ENCODE measurements at regions not wholly inside any gene's neighbourhood (a gene's known extent, or its start where the extent isn't known, plus 50 kb on each side); places are given as distances from the start of the nearest gene placed in this dataset.

DNA sequence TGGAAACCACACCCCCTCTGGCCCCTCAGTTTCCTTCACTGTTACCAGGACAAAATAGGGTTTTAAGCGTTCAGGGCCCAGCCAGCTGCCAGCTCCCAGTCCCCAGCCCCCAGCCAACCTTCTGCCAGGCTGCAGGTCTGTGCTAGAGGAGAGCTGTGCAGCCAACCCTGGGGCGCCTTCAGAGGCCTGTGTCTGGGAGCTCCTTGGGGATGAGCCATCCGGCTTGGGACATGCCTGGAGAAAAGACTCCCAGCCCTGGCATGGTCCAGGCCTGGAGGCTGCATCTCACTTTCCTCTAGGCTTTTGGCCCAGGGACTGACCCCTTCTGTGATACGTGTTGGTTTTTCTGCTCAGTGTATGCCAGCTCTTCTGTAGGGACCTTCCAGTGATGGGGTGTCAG is 487.6 kb upstream of the MGMT start:
- H3K27ac ChIP-seq (ENCODE audit: extremely low read length, insufficient read depth, low read length): no peak overlapping the region
- H3K9ac ChIP-seq (ENCODE audit: insufficient read depth, low read depth, low read length): no peak overlapping the region
- ATAC-seq (no peak), FAIRE-seq (no peak), DNase-seq (ENCODE audit: low spot score) (no peak)
- TF ChIP-seq ZBTB7B (CRISPR knock-in tag; IDR thresholded peaks at IDR 0.05) (no peak), ZFP82 (CRISPR knock-in tag; IDR thresholded peaks at IDR 0.05; ENCODE audit: borderline replicate concordance) (no peak), ZNF101 (CRISPR knock-in tag; IDR thresholded peaks at IDR 0.05; ENCODE audit: borderline replicate concordance, low read depth) (no peak), ZNF747 (CRISPR knock-in tag; IDR thresholded peaks at IDR 0.05; ENCODE audit: borderline replicate concordance) (no peak), JUND (CRISPR knock-in tag; IDR thresholded peaks at IDR 0.05) (no peak), ZNF12 (CRISPR knock-in tag; IDR thresholded peaks at IDR 0.05) (no peak), ZNF558 (CRISPR knock-in tag; IDR thresholded peaks at IDR 0.05; ENCODE audit: borderline replicate concordance) (no peak), CHD2 (IDR thresholded peaks at IDR 0.05; ENCODE audit: low read depth, low read length) (no peak), HNRNPK (IDR thresholded peaks at IDR 0.05; ENCODE audit: low read depth, low read length, poor library complexity, severe bottlenecking) (no peak), POLR2AphosphoS2 (IDR thresholded peaks at IDR 0.05; ENCODE audit: low read depth, low read length) (no peak), PLRG1 (conservative IDR thresholded peaks at IDR 0.05) (no peak)
- TF ChIP-seq, protein P1, sequence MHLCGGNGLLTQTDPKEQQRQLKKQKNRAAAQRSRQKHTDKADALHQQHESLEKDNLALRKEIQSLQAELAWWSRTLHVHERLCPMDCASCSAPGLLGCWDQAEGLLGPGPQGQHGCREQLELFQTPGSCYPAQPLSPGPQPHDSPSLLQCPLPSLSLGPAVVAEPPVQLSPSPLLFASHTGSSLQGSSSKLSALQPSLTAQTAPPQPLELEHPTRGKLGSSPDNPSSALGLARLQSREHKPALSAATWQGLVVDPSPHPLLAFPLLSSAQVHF (CRISPR knock-in tag; IDR thresholded peaks at IDR 0.05): no peak
- TF ChIP-seq, protein P2, sequence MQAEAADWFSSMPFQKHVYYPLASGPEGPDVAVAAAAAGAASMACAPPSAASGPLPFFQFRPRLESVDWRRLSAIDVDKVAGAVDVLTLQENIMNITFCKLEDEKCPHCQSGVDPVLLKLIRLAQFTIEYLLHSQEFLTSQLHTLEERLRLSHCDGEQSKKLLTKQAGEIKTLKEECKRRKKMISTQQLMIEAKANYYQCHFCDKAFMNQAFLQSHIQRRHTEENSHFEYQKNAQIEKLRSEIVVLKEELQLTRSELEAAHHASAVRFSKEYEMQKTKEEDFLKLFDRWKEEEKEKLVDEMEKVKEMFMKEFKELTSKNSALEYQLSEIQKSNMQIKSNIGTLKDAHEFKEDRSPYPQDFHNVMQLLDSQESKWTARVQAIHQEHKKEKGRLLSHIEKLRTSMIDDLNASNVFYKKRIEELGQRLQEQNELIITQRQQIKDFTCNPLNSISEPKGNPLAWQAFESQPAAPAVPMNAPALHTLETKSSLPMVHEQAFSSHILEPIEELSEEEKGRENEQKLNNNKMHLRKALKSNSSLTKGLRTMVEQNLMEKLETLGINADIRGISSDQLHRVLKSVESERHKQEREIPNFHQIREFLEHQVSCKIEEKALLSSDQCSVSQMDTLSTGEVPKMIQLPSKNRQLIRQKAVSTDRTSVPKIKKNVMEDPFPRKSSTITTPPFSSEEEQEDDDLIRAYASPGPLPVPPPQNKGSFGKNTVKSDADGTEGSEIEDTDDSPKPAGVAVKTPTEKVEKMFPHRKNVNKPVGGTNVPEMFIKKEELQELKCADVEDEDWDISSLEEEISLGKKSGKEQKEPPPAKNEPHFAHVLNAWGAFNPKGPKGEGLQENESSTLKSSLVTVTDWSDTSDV (CRISPR knock-in tag; IDR thresholded peaks at IDR 0.05): no peak
- TF ChIP-seq, protein P3, sequence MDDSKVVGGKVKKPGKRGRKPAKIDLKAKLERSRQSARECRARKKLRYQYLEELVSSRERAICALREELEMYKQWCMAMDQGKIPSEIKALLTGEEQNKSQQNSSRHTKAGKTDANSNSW (CRISPR knock-in tag; IDR thresholded peaks at IDR 0.05; ENCODE audit: borderline replicate concordance): no peak
- TF ChIP-seq, protein P4, sequence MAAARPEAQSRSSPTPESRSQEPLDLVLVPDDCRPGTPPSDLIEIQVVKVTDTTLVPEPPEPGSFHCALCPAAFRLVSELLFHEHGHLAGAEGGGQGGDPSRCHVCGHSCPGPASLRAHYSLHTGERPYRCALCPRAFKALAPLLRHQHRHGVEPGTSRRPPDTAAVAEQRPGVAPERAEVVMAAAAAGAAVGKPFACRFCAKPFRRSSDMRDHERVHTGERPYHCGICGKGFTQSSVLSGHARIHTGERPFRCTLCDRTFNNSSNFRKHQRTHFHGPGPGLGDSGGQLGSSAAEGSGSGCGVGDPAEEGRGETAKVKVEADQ (CRISPR knock-in tag; IDR thresholded peaks at IDR 0.05; ENCODE audit: borderline replicate concordance): no peak
- 0% methylated on average over 3 of the region's 4 CpGs for WGBS (ENCODE audit: low lambda C conversion rate)
- H3K36me3 ChIP-seq (replicated peaks in 1 of 2; ENCODE audit: control insufficient read depth in 1 of 2, insufficient read depth in 2 of 2, low read length in 2 of 2): no peaks in the 10 kb centered on the region
- H3K79me2 ChIP-seq (ENCODE audit: insufficient read depth, low read length): no peaks in the 10 kb centered on the region
- intact Hi-C loops (cut with micrococcal nuclease; ENCODE audit: unreplicated experiment) (no loop called here), in situ Hi-C loops (cut with HindIII; ENCODE audit: extremely low pct_ligation_motif_present, low pct_unique_long_range_greater_than_20kb) (no loop called here)
- POLR2A ChIA-PET: no interaction called here
- CTCF ChIA-PET (ENCODE audit: low intra/inter-chr PET ratio, low total read pairs): no interaction called here
- no peaks in the 10 kb centered on the region for H4K20me1 ChIP-seq (ENCODE audit: insufficient read depth, low read length)
- no peak overlapping the region for H2AFZ ChIP-seq (ENCODE audit: low read length)
- no peak overlapping the region for H3K4me2 ChIP-seq (ENCODE audit: low read depth, low read length)
- BruUV-seq (replicated peaks): no TSS peak
- H3K9me3 ChIP-seq (ENCODE audit: low read length): no peaks in the 10 kb centered on the region
- H3K4me1 ChIP-seq (ENCODE audit: insufficient read depth, low read length): no peaks in the 10 kb centered on the region
- peaks cover 5 to 18% of the 10 kb centered on the region in 2 experiments; a peak in 2 of 5 replicates for H3K27me3 ChIP-seq (ENCODE audit: control insufficient read depth in 1 of 2, insufficient read depth in 2 of 2, low read length in 2 of 2)
- H3K4me3 ChIP-seq (replicated peaks in 1 of 3; ENCODE audit: insufficient read depth in 1 of 3, low read depth in 2 of 3, low read length in 3 of 3): no peak overlapping the region

Data from HepG2 (cell line).